ENCODE measurements at regions not wholly inside any gene's neighbourhood (a gene's known extent, or its start where the extent isn't known, plus 50 kb on each side); places are given as distances from the start of the nearest gene placed in this dataset.

DNA sequence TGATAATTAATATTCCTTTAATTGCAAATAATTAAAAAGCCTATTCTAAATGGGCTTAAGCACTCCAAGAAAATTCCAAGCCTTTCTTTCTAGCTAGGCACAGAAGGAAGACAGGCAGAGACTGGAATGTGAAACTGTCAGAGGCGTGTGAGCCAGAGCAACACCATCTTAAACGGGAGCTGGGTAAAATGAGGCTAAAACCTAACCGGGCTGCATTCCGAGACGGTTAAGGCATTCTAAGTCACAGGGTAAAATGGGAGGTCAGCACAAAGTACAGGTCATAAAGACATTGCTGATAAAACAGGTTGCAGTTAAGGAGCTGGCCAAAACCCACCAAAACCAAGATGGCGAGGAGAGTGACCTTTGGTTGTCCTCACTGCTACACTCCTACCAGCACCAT lies 300.4 kb downstream of the SLITRK6 start:
- DNase-seq (ENCODE audit: extremely low read depth in 1 of 2, low read depth in 1 of 2), result no peak

- DNase-seq (ENCODE audit: extremely low read depth in 1 of 2, low read depth in 1 of 2), result no peak
These were observed 301.6 kb downstream of the SLITRK6 start for GRCh38 chr13:85497652-85498051.

DNA sequence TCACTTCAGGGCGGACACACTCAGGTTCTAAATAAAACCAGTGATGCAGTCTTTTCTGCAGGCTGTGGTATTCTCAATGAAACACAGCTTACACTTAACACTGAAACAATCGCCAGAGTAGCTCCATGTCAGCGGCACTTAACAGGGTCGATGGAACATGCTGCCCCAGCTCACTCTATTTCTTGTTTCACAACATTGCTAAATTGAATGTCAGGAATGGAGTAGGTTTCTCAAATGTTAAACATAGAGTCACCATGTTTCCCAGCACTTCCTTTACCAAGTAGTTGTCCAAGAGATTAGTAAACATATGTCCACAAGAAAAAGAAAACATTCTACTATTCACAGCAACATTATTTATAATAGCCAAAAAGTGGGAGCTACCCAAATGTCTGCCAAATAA lies 306.9 kb downstream of the SLITRK6 start:
- DNase-seq (ENCODE audit: extremely low read depth in 1 of 2, low read depth in 1 of 2), result no peak

GRCh38 chr13:85486663-85487062 lies 312.6 kb downstream of the SLITRK6 start:
- no peak for DNase-seq (ENCODE audit: extremely low read depth in 1 of 2, low read depth in 1 of 2)

DNA sequence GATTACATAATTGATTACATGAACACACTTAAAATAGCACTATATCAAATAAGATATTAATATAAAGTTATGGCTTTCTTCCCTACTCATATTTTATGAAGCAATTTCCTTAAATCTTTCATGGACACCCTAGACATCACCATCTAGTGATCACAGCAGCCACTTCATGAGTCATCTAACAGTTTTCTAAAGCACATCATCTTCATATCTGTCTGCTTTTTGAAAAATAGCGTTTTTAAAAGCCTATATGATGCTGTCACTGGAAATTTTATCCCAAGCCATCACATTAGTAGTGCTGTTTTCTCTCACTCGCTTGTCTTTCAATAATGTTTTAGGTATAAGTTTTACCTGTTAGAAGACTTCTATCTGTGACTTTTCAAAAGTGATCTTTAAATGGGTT lies 326.1 kb downstream of the SLITRK6 start:
- no peak for DNase-seq (ENCODE audit: extremely low read depth in 1 of 2, low read depth in 1 of 2)

- DNase-seq (ENCODE audit: extremely low read depth in 1 of 2, low read depth in 1 of 2), result no peak
These were observed 329.9 kb downstream of the SLITRK6 start for GRCh38 chr13:85469320-85469719.

GRCh38 chr13:85462792-85463425 lies 336.3 kb downstream of the SLITRK6 start:
- DNase-seq (ENCODE audit: extremely low read depth in 1 of 2, low read depth in 1 of 2), result no peak

DNA sequence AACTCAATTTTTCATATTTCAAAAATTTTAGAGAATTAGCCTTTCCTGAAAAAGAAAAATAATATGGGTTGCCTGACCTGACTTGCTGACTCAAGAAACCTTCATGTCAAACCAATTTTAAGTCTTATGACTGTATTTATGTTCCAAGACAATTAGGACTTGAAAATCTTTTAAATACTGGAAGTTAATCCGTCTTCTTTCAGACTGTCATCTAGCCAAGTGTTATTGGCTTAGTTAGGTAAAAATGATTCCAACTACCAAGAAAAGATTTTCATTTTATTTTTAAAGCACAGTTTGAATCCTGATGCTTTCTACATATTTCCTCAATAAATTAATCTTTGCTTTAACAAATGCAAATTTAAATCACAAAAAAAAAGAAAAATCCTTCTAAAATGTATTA lies 337.6 kb downstream of the SLITRK6 start:
- no peak for DNase-seq (ENCODE audit: extremely low read depth in 1 of 2, low read depth in 1 of 2)

DNA sequence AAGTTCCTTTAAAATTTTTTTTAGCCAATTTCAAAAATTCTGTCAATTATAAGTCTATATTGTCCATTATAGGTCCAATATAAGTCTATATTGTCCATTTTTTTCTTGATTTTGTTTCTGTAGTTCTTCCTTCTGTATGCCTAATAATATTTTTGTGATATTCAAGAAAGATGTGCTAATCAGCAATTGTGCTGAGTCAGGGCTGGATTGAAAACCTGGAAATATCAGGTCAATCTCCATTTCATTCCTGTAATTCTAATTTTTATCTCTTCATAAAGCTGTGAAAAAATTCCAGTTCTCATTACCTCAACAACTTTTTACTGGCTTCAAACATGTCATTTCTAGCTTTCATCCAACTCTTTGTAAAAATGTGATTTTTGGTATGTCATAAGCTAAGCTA lies 353.7 kb downstream of the SLITRK6 start:
- DNase-seq (ENCODE audit: extremely low read depth in 1 of 2, low read depth in 1 of 2), result no peak

DNA sequence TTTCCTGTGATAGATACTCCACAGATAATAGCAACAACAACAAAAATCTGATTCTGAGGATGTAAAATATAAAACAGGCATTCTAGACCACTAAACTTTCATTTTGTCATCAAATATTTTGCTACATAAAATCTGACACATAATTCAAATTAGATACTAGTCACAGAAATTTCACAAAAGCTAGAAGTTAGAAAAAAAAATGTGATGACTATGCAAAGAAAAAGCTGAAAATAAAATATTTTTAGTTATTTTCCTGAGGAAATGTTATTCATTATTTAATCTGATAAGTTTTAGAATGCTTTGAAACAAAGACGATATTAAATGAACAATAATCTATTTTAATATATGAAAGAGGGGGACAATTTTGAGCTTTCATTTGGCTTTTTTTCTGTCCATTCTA lies 357.2 kb downstream of the SLITRK6 start:
- no peak for DNase-seq (ENCODE audit: extremely low read depth in 1 of 2, low read depth in 1 of 2)

GRCh38 chr13:85441364-85441763 lies 357.9 kb downstream of the SLITRK6 start:
- no peak for DNase-seq (ENCODE audit: extremely low read depth in 1 of 2, low read depth in 1 of 2)

GRCh38 chr13:85436029-85436428 lies 363.2 kb downstream of the SLITRK6 start:
- DNase-seq (ENCODE audit: extremely low read depth in 1 of 2, low read depth in 1 of 2), result no peak

DNA sequence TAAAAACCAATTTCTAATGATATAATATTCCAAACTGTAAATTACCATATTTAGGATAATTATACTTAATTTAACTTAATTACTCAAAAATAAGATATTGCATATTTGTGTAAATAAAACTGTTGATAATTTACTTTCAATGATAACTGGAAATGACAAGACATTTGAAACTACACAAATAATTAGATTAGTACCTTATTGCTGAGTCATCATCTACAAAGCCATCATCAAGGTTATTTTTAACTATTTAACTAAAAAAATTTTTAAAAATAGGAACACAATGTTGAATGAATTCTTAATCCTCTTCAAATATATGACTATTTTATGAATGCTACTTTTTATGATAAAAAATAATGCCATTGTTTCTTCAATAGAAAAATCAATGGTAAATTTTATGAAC lies 364.3 kb downstream of the SLITRK6 start:
- no peak for DNase-seq (ENCODE audit: extremely low read depth in 1 of 2, low read depth in 1 of 2)

DNA sequence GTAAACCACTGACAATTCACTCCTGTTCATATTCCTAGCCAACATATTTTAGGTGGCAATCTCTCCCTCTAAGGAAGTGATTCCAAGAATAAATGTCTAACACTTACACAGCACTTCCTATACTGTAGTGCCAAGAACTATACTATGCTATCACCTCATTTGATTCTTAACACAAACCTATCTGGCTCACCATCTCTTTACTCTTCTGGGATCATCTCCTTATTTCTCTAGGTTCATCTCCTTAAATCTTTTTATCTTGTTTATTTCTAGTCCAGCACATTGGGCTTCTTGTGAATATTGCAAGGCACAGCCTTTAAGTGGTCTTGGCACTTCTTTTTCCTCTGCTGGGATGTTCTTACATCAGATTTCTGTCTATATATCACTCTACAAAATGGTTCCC lies 366.3 kb downstream of the SLITRK6 start:
- no peak for DNase-seq (ENCODE audit: extremely low read depth in 1 of 2, low read depth in 1 of 2)

- DNase-seq (ENCODE audit: extremely low read depth in 1 of 2, low read depth in 1 of 2), result no peak
These were observed 367.5 kb downstream of the SLITRK6 start for GRCh38 chr13:85431720-85432119.

DNA sequence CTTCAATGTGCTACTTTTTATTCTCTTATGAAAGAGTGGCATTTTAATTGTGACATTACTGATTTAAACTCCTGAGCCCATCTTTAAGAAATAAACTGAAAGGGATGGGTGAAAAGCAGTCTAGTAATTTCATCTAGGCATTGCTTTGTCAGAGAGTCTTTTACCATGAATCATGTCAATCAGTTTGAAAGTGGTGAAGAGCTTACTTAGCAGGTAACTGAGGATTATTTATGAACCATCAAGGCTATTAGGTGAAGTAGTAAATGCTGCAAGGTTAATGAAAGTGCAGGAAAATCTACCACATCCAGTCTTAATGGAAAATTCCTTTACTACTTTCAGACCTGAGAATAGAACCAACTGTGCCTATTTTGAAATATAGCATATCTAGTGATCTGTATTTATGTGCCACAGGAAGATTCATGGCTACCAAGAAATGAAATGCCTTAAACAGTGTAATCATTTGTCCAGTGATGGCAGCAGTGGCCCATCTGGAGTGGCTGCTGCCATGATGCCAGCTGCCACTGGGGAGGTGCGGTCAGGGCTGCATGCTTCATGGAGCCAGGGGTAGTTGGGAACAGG lies 368.9 kb downstream of the SLITRK6 start:
- no peak for DNase-seq (ENCODE audit: extremely low read depth in 1 of 2, low read depth in 1 of 2)

DNA sequence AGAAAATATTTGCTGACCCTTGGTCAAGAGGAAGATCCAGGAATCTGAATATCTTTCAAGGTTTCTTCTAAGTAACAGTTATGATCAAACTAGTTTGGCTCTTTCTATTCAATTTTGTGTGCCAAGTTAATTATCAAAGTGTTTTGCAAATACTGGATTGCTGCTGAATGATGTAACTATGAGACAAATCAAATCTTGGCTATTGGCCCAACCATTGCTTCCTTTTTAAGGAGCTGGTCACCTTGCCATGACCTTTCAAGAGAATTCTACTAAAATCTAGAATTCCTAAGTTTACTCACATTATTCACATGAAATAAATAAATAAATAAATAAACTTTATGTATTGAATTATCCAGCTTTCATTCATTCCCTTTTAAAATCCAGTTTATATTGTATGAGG lies 371.8 kb downstream of the SLITRK6 start:
- no peak for DNase-seq (ENCODE audit: extremely low read depth in 1 of 2, low read depth in 1 of 2)

GRCh38 chr13:85420136-85420535 lies 379.1 kb downstream of the SLITRK6 start:
- DNase-seq (ENCODE audit: extremely low read depth in 1 of 2, low read depth in 1 of 2), result no peak

DNA sequence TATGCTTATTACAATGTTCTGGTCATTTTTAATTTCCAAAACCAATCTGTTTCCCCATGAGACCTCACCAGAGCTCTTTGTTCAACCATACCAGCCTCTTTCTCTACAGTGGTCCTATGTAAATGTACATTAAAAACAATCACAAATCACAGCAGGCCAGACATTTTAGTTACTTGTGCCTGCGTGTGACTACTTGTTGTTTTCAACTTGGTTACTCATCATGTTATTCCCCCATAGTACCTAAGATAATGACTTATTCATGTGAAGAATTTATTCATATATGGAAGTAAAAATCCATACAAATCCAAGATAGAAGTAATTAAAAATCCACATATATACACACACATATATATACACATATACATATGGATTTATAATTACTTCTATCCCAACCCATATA lies 379.6 kb downstream of the SLITRK6 start:
- DNase-seq (ENCODE audit: extremely low read depth in 1 of 2, low read depth in 1 of 2), result no peak

DNA sequence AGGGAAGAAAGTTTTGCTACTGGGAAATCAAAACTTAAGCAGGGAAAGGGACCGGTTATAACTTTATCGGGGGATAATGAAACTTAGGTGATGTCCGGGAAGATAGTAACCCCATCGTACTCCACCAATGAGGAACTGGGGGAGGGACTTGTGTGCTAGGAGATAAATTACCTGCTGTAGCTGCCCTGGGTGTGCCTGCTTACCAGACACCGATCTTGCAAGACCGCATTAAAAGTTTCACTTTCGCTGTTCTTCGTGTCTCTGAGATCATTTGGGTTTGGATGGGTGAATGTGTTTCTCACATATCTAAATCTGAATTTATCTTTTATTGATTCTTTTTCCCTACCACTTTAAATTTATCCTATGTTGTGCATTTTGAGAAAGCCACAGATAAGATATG lies 381.4 kb downstream of the SLITRK6 start:
- no peak for DNase-seq (ENCODE audit: extremely low read depth in 1 of 2, low read depth in 1 of 2)

GRCh38 chr13:85413664-85414063 lies 385.6 kb downstream of the SLITRK6 start:
- no peak for DNase-seq (ENCODE audit: extremely low read depth in 1 of 2, low read depth in 1 of 2)

- no peak for DNase-seq (ENCODE audit: extremely low read depth in 1 of 2, low read depth in 1 of 2)
These were observed 386.8 kb downstream of the SLITRK6 start for GRCh38 chr13:85412448-85412847.

DNA sequence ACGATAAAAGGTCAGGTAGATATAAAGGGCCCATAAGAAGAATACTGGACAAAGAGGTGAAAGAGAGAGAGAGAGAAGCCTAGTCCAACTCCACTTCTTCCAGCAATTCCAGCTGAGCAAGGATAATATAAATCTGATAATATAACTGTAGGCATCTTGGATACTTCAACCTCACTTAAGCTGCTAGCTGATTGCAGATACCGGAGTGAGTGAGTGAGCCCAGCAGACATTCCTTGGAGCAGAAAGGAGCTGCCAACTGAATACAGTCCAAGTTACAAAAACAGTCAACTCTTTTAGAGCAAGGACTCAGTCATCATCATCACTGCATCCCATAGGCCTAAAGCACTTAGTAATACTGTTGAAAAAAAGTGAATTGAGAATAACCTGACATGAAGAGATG lies 387.6 kb downstream of the SLITRK6 start:
- DNase-seq (ENCODE audit: extremely low read depth in 1 of 2, low read depth in 1 of 2), result no peak
